Colonic mucosa (tissue), 4 donors: ENCODE measurements at regions not wholly inside any gene's neighbourhood (a gene's known extent, or its start where the extent isn't known, plus 50 kb on each side); places are given as distances from the start of the nearest gene placed in this dataset.
"Not testable (repeated sequence)": the region's sequence is repeated elsewhere in the genome, so short reads cannot be mapped to it uniquely, and the experiment has no call there.

Experiments
- DNase-seq: peaks from one replicate; pipeline ENCODE4 v3.0.0-alpha.2; 2020
- H3K27ac ChIP-seq: fragments of 200-600 bp; one replicate; pipeline ENCODE4 v1.8.0; 2021
- H3K27me3 ChIP-seq: fragments of 200-600 bp; one replicate; pipeline ENCODE4 v1.8.0; 2021
- H3K36me3 ChIP-seq: fragments of 200-600 bp; one replicate; pipeline ENCODE4 v1.8.0; 2021
- H3K4me1 ChIP-seq: fragments of 200-600 bp; one replicate; pipeline ENCODE4 v1.8.0; 2021; ENCODE audit warnings: mild to moderate bottlenecking
- H3K4me3 ChIP-seq: fragments of 200-600 bp; one replicate; pipeline ENCODE4 v1.8.0; 2021
- H3K9ac ChIP-seq, 2 donors: one replicate each; pipeline ENCODE4 v1.7.0; 2013; ENCODE audit warnings: control low read depth in 2 of 2, low read depth in 2 of 2, low read length in 2 of 2
- H3K9me3 ChIP-seq: fragments of 200-600 bp; one replicate; pipeline ENCODE4 v1.8.0; 2021
- CTCF ChIP-seq: fragments of 200-600 bp; IDR thresholded peaks from one replicate; pipeline ENCODE4 v1.8.0; 2022; ENCODE audit warnings: antibody characterized with exemption, mild to moderate bottlenecking
- intact Hi-C: fragments of 100-400 bp; cut with DNase I; formaldehyde crosslinking; loops from one replicate; pipeline ENCODE4 v1.14.1; 2022
- donor health status: healthy.
- donor health status: DM: no; HTN: no; CAD: no.
- donor health status: DM: no; HTN: no; CAD: no.

GRCh38 chr9:13804532-13804931 lies 509.4 kb downstream of the NFIB start:
- H3K27me3 ChIP-seq = no peaks in the 10 kb centered on the region
- H3K27ac ChIP-seq = no peak overlapping the region
- H3K4me3 ChIP-seq = no peak overlapping the region
- no peaks in the 10 kb centered on the region for H3K4me1 ChIP-seq
- no peak for TF ChIP-seq CTCF
- intact Hi-C loops = no loop called here
- no peak overlapping the region for H3K9ac ChIP-seq
- no peak for DNase-seq
- no peaks in the 10 kb centered on the region for H3K36me3 ChIP-seq
- no peaks in the 10 kb centered on the region for H3K9me3 ChIP-seq

- intact Hi-C loops = no loop called here
- H3K4me1 ChIP-seq = no peaks in the 10 kb centered on the region
- no peaks in the 10 kb centered on the region for H3K36me3 ChIP-seq
- no peaks in the 10 kb centered on the region for H3K9me3 ChIP-seq
- no peak for TF ChIP-seq CTCF
- H3K27me3 ChIP-seq = no peaks in the 10 kb centered on the region
- no peak overlapping the region for H3K4me3 ChIP-seq
- no peak overlapping the region for H3K9ac ChIP-seq
- no peak for DNase-seq
- no peak overlapping the region for H3K27ac ChIP-seq
Measured at GRCh38 chr9:13800776-13801175, 513.2 kb downstream of the NFIB start.

- H3K4me3 ChIP-seq, H3K27me3 ChIP-seq, DNase-seq, H3K9ac ChIP-seq, H3K36me3 ChIP-seq, intact Hi-C loops, H3K4me1 ChIP-seq, H3K27ac ChIP-seq, H3K9me3 ChIP-seq: not testable (repeated sequence)
Measured at GRCh38 chr9:13797701-13798100, 516.2 kb downstream of the NFIB start.

- no peaks in the 10 kb centered on the region for H3K36me3 ChIP-seq
- no peak for TF ChIP-seq CTCF
- H3K4me3 ChIP-seq = no peak overlapping the region
- no peak overlapping the region for H3K27ac ChIP-seq
- no peaks in the 10 kb centered on the region for H3K27me3 ChIP-seq
- no peaks in the 10 kb centered on the region for H3K4me1 ChIP-seq
- peak; percentile 64 for DNase-seq
- no peaks in the 10 kb centered on the region for H3K9me3 ChIP-seq
- H3K9ac ChIP-seq = no peak overlapping the region
- intact Hi-C loops = no loop called here
Measured at GRCh38 chr9:13791816-13792215, 512.3 kb upstream of the MPDZ start.

- no peaks in the 10 kb centered on the region for H3K27me3 ChIP-seq
- H3K27ac ChIP-seq = no peak overlapping the region
- no peaks in the 10 kb centered on the region for H3K36me3 ChIP-seq
- no peak overlapping the region for H3K9ac ChIP-seq
- H3K4me3 ChIP-seq = no peak overlapping the region
- H3K4me1 ChIP-seq = no peaks in the 10 kb centered on the region
- TF ChIP-seq CTCF = no peak
- H3K9me3 ChIP-seq = no peaks in the 10 kb centered on the region
- intact Hi-C loops = no loop called here
- no peak for DNase-seq
Measured at GRCh38 chr9:13790055-13790454, 510.6 kb upstream of the MPDZ start.

- no peaks in the 10 kb centered on the region for H3K9me3 ChIP-seq
- no peak overlapping the region for H3K9ac ChIP-seq
- TF ChIP-seq CTCF = no peak
- intact Hi-C loops = no loop called here
- H3K36me3 ChIP-seq = no peaks in the 10 kb centered on the region
- no peaks in the 10 kb centered on the region for H3K4me1 ChIP-seq
- no peaks in the 10 kb centered on the region for H3K27me3 ChIP-seq
- no peak overlapping the region for H3K27ac ChIP-seq
- H3K4me3 ChIP-seq = no peak overlapping the region
- no peak for DNase-seq
Measured at GRCh38 chr9:13787234-13787833, 507.8 kb upstream of the MPDZ start.
